Gastrocnemius medialis (tissue), 4 donors: ENCODE measurements at regions not wholly inside any gene's neighbourhood (a gene's known extent, or its start where the extent isn't known, plus 50 kb on each side); places are given as distances from the start of the nearest gene placed in this dataset.

Experiments
- CTCF ChIP-seq, 5 experiments: fragments of 450-650 bp in 3 of 5; fragments of 200-600 bp in 2 of 5; sonication (generic) in 2 of 5; IDR thresholded peaks in 4 of 5; conservative IDR thresholded peaks in 1 of 5; 1 replicate in 4 of 5; 2 replicates in 1 of 5; pipeline ENCODE4 v1.5.1; 2016 to 2019; ENCODE audit warnings: antibody characterized with exemption in 5 of 5, mild to moderate bottlenecking in 3 of 5, moderate library complexity in 3 of 5
- POLR2A ChIP-seq, 2 donors: fragments of 450-650 bp; IDR thresholded peaks; one replicate each; pipeline ENCODE4 v1.6.1; 2017; ENCODE audit warnings: antibody characterized with exemption in 2 of 2, mild to moderate bottlenecking in 2 of 2, moderate library complexity in 2 of 2

GRCh38 chr10:62915158-62915557, 99.0 kb upstream of the EGR2 start:
- TF ChIP-seq POLR2A (IDR thresholded peaks at IDR 0.05) (no peak), CTCF (IDR thresholded peaks at IDR 0.05 in 4 of 5, conservative IDR thresholded peaks at IDR 0.05 in 1 of 5) (no peak)
